Stimulated activated CD8-positive, alpha-beta memory T cell treated with anti-CD3 and anti-CD28 coated beads, Interleukin-7, amount 100 ng/mL, for 24 hours (primary cell): ENCODE measurements at regions not wholly inside any gene's neighbourhood (a gene's known extent, or its start where the extent isn't known, plus 50 kb on each side); places are given as distances from the start of the nearest gene placed in this dataset.
"Not testable (repeated sequence)": the region's sequence is repeated elsewhere in the genome, so short reads cannot be mapped to it uniquely, and the experiment has no call there.

ENCODE experiments used
- DNase-seq: peaks from one replicate; pipeline ENCODE4 v3.0.0-alpha.2; 2020; ENCODE audit warnings: low read depth

GRCh38 chrX:122218666-122219065, 965.4 kb upstream of the GRIA3 start:
- DNase-seq, result no peak

GRCh38 chrX:122219226-122219625, 964.9 kb upstream of the GRIA3 start:
- DNase-seq, result no peak

DNA sequence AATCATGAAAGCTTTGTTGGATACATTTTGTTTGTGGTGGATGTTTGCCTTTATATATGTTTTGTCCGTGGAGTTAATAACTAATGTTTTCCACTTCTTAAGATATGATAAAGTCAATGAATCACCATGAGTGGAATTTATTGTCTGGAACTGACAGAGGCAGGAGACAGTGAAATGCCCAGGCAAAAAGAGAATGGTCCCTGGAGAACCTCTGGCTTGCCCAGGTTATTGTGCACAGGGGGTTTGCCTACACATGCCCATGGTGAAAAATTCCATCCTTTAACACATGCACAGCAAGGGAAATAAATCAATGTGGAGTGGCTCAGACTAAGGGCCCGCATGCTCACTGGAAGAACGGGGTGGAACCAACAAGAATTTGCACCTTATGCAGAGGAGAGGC, 964.3 kb upstream of the GRIA3 start:
- no peak for DNase-seq

- no peak for DNase-seq
Observed at GRCh38 chrX:122220644-122221373, 963.3 kb upstream of the GRIA3 start.

DNA sequence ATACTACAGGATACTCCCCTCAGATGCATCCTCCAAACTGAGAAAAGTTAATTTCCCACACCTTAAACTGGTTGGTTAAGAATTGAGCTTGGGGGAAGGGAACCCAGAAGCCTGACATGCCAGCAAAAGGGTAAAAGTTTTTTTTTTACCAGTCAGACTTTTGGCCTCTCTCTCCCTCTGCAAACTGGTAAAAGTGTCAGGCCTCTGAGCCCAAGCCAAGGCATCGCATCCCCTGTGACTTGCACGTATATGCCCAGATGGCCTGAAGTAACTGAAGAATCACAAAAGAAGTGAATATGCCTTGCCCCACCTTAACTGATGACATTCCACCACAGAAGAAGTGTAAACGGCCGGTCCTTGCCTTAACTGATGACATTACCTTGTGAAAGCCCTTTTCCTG, 962.3 kb upstream of the GRIA3 start:
- DNase-seq, result not testable (repeated sequence)

GRCh38 chrX:122224137-122224536, 959.9 kb upstream of the GRIA3 start:
- DNase-seq, result not testable (repeated sequence)

- no peak for DNase-seq
Observed at GRCh38 chrX:122238801-122239200, 945.3 kb upstream of the GRIA3 start.

DNA sequence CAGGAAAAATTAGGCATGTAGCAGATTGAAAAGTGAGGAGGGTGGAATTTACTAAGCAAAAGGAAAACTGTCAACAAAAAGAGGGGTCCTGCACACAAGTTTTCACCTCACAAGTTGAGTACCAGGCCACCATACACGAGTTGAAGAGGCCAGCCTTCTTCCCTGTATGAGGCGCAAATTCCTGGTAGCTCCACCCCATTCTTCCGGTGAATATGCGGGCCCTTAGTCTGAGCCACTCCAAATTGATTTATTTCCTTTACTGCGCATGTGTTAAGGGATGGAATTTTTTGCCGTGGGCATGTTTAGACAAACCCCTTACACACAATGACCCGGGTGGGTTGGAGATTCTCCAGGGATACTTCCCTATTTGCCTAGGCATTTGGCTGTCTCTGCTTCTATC, 942.1 kb upstream of the GRIA3 start:
- no peak for DNase-seq

DNA sequence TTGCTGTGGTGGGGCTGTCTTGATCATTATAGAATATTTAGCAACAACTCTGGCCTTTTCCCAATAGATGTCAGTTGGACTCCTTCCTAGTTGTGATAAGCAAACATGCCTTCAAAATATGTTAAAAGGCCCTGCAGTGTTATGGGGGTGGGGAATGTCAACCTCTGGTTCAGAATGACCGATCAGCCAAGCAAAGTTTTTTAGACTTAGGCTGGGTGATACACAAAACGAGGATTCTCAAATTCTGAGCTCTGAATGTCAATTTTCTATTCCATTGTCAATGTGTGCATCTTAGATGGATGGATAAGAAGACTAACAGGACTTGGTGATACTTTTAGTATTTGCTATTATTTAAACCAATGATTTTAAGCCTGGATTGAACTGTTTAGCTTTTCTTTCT, 940.0 kb upstream of the GRIA3 start:
- DNase-seq, result no peak

DNA sequence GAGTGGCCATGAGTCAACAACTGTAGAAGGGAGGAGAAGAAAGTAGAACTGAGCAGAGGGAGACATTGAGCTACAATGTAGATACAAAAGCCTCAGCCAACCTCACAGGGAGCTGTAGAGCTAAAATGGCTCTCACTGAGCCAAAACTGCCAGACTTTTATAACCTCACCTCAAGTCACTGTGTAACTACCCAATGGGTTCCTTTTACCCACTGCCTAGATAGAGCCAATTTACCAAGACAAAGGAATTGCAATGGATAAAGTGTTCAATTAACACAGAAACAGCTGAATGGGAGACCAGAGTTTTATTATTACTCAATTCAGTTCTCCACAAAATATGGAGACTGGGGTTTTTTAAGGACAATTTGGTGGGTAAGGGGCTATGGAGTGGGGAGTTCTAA, 938.9 kb upstream of the GRIA3 start:
- no peak for DNase-seq

DNA sequence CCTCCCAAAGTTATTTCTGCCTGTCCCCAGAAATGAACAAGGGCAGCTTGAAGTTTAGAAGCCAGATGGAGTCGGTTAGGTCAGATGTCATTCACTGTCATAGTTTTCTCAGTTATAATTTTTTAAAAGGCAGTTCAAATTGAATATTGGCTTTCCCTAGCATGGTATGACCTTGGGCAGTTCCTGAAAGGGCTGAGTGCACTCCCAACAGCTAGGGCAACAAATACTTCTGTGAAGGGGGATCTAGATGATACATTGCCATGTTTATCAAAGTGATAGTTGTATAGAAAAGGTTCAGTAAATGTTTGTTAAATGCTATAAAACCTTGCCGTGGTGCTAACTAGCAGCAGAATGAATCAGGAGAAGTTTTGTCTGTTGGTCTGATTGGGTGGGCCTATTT, 938.1 kb upstream of the GRIA3 start:
- no peak for DNase-seq

GRCh38 chrX:122246937-122247336, 937.1 kb upstream of the GRIA3 start:
- DNase-seq, result no peak

DNA sequence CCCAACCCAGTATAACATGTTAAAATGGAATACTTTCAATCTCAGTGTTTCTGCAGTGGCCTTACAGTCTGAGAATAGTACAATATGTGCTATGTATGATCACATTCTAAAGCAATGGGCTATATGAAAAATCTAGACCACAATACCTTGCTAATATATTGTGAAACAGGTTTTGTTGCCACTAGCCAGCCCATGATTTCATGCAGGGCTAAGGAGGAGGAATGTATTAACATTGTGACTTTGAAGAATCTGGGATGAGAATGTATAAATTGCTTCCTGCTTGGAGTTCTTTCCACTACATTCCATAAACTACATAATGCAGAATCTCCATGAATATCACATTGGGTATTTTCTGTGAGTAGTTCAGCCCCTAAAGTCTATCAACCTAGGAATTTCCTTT, 935.4 kb upstream of the GRIA3 start:
- DNase-seq, result no peak

GRCh38 chrX:122252454-122252853, 931.6 kb upstream of the GRIA3 start:
- DNase-seq, result no peak

DNA sequence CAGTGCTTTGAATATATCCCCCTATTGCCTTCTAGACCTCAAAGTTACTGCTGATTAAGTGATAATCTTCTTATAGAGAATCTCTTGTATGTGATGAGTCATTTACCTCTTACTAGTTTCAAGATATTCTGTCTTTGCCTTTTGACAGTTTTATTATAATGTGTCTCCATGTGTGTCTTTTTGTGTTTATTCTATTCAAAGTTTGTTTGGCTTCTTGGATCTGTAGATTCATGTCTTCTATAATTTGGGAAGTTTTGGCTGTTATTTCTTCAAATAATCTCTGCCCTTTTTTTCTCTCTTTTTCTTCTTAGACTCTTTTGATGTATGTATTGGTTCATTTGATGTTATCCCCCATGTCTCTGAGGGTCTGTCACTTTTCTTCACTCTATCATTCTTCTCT, 915.7 kb upstream of the GRIA3 start:
- DNase-seq, result no peak

DNA sequence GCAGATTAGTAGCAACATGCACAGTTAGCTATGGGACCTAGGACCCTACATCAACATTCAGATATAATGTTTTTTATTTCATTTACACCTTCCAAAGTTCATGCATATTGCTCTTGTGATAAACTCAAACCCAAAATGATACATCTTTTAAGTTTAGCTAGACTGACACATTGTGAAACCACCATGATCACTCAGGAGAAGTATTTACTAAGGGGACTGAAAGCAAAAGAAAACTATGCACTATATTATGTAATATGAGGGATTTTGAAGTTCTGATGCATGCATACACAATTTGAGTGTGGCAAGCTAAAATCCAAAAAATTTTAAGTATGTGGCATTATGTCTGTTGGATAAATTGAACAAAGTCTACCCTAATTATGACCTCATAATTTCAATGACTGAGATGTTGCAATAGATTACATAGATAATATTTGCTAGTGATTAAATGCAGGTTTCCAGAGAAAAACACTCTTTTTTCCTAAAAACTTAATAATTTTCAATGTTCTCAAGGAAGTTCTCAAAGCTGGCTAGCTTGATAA, 914.8 kb upstream of the GRIA3 start:
- no peak for DNase-seq

DNA sequence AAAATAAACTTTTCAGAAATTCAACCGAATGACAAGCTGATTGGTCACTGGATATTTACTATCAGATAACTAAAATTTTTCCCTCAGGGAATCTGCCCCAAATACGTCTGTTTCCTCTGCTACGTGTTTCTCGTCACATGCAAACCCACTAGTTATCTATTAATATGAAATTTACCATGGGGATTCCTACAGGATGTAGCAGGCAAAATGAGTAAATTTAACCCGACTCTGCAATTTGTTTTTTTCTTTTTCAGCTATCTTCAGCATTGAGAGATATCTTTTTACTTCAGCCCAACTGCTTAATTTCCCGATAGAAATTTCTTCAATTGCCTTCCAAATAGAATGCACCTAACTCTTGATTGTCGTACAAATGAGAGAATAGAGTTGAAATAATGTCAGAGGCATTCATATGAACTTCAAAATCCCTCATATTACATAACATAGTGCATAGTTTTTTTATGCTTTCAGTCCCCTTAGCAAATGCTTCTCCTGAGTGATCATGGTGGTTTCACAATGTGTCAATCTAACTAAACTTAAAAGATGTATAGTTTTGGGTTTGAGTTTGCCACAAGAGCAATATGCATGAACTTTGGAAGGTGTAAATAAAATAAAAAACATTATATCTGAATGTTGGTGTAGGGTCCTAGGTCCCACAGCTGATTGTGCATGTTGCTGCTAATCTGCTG, 913.1 kb upstream of the GRIA3 start:
- no peak for DNase-seq

DNA sequence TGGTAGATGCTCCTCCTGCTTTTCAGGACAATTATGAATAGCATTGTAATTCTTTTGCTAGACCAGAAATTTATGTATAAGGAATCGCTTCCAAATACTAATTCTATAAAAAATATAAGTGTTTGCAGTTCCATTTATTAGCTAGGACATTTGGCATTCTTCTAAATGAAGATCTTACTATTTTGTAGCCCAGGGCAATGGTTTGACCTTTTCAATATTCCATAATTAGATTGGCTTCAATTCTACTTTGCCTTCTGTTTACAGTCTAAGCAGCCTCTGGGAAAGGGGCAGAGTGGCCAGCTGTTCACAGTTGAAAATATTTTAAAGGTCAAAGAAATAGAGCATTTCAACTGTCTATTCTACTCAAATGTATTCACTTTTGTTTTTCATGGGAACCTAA, 912.1 kb upstream of the GRIA3 start:
- DNase-seq, result no peak

- no peak for DNase-seq
Observed at GRCh38 chrX:122279746-122280145, 904.3 kb upstream of the GRIA3 start.

- not testable (repeated sequence) for DNase-seq
Observed at GRCh38 chrX:122299822-122300221, 884.3 kb upstream of the GRIA3 start.

DNA sequence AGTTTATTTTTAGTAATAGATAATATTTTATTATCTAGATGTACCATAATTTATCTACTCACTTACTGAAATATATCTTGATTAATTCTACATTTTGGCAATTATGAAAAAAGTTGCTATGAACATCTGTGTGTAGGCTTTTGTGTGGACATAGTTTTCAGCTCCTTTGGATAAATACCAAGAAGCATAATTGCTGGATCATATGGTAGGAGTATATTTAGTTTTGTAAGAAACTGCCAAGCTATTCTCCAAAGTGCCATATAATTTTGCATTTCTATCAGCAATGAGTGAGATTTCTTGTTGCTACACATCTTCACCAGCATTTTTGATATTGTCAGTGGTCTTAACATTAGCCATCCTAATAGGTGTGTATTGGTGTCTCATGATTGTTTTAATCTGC, 882.6 kb upstream of the GRIA3 start:
- no peak for DNase-seq

- no peak for DNase-seq
Observed at GRCh38 chrX:122303761-122304160, 880.3 kb upstream of the GRIA3 start.

DNA sequence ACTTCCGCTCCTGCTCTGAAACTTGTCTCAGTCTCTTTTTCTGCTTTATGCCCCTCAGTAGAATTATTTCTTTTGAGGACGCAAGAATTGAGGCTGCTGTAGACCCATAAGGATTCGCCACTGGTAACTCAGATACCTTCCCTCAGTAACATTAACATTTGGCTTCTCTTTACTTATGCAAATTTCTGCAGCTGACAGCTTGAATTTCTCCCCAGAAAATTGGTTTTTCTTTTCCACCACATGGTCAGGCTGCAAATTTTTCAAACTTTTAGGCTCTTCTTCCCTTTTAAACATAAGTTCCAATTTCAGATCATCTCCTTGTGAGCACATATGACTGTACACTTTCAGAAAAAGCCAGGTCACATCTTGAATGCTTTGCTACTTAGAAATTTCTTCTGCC, 839.3 kb upstream of the GRIA3 start:
- DNase-seq, result no peak
